Transverse colon (tissue), 4 donors: ENCODE measurements at regions not wholly inside any gene's neighbourhood (a gene's known extent, or its start where the extent isn't known, plus 50 kb on each side); places are given as distances from the start of the nearest gene placed in this dataset.

Experiments
- POLR2A ChIP-seq: fragments of 450-650 bp; IDR thresholded peaks from one replicate; pipeline ENCODE4 v1.6.1; 2016; ENCODE audit warnings: antibody characterized with exemption, mild to moderate bottlenecking, moderate library complexity
- POLR2AphosphoS5 ChIP-seq, 3 donors: sonication (generic); formaldehyde crosslinking; IDR thresholded peaks; one replicate each; pipeline ENCODE4 v1.6.1; 2016; ENCODE audit warnings: antibody characterized with exemption in 3 of 3
- TF ChIP-seq, protein P1 (sequence below), 5 experiments: fragments of 200-600 bp in 3 of 5; fragments of 450-650 bp in 2 of 5; sonication (generic) in 3 of 5; IDR thresholded peaks; 1 replicate in 2 of 5; 2 replicates in 3 of 5; pipeline ENCODE4 v1.5.1; 2016 to 2017; ENCODE audit warnings: antibody characterized with exemption in 5 of 5, inconsistent platforms in 3 of 5, mild to moderate bottlenecking in 2 of 5, moderate library complexity in 1 of 5

DNA sequence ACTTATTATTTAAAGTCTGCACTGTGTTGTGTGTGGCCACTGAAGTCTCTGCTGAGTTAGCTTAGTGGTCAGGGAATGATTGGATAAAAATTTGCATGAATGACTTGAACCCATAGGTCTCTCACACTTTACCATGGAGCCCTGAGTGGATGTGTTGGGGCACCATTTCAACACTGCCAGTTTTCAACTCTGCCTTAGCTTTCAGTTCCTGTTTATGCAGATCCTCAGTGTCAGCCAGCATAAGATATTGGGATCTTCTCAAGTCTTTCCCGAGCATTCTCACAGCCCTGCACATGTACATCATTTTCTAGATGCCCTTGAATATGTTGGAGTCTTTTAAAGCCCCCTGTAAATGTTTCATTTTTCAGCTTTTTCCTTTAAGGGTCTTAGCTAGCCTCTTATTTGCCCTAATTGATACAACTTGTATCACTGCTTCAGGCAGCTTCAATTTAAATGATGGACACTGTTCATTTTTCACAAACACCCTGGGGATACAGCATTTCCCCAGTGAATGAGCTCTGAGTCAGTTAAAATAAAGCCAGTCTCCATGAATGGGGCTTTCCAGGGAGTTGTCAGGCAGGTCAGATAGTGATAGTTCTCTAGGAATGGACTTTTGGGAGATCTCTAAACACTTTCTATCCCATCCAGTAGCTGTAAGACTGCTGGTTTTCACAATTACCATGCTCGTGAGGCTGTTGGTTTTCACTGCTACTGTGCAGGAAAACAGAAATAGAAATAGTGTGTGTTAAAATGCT, 211.9 kb upstream of the PAPPA start:
- TF ChIP-seq, protein P1, sequence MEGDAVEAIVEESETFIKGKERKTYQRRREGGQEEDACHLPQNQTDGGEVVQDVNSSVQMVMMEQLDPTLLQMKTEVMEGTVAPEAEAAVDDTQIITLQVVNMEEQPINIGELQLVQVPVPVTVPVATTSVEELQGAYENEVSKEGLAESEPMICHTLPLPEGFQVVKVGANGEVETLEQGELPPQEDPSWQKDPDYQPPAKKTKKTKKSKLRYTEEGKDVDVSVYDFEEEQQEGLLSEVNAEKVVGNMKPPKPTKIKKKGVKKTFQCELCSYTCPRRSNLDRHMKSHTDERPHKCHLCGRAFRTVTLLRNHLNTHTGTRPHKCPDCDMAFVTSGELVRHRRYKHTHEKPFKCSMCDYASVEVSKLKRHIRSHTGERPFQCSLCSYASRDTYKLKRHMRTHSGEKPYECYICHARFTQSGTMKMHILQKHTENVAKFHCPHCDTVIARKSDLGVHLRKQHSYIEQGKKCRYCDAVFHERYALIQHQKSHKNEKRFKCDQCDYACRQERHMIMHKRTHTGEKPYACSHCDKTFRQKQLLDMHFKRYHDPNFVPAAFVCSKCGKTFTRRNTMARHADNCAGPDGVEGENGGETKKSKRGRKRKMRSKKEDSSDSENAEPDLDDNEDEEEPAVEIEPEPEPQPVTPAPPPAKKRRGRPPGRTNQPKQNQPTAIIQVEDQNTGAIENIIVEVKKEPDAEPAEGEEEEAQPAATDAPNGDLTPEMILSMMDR (IDR thresholded peaks at IDR 0.05): no peak
- TF ChIP-seq POLR2A: no peak
- no peak for TF ChIP-seq POLR2AphosphoS5 (IDR thresholded peaks at IDR 0.05)
